ENCODE measurements at regions not wholly inside any gene's neighbourhood (a gene's known extent, or its start where the extent isn't known, plus 50 kb on each side); places are given as distances from the start of the nearest gene placed in this dataset.
A peak's percentile ranks its signal among the peaks of the same experiment; 100 is the strongest.

GRCh38 chr11:129259931-129260348, 67.8 kb upstream of the ARHGAP32 start (continued):
- TF ChIP-seq, protein P1, sequence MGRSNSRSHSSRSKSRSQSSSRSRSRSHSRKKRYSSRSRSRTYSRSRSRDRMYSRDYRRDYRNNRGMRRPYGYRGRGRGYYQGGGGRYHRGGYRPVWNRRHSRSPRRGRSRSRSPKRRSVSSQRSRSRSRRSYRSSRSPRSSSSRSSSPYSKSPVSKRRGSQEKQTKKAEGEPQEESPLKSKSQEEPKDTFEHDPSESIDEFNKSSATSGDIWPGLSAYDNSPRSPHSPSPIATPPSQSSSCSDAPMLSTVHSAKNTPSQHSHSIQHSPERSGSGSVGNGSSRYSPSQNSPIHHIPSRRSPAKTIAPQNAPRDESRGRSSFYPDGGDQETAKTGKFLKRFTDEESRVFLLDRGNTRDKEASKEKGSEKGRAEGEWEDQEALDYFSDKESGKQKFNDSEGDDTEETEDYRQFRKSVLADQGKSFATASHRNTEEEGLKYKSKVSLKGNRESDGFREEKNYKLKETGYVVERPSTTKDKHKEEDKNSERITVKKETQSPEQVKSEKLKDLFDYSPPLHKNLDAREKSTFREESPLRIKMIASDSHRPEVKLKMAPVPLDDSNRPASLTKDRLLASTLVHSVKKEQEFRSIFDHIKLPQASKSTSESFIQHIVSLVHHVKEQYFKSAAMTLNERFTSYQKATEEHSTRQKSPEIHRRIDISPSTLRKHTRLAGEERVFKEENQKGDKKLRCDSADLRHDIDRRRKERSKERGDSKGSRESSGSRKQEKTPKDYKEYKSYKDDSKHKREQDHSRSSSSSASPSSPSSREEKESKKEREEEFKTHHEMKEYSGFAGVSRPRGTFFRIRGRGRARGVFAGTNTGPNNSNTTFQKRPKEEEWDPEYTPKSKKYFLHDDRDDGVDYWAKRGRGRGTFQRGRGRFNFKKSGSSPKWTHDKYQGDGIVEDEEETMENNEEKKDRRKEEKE (IDR thresholded peaks at IDR 0.05), result no peak
- TF ChIP-seq HNRNPLL (IDR thresholded peaks at IDR 0.05; ENCODE audit: low read depth, low read length, poor library complexity, severe bottlenecking) (no peak), DZIP1 (CRISPR knock-in tag; IDR thresholded peaks at IDR 0.05) (no peak), PAX8 (CRISPR knock-in tag; IDR thresholded peaks at IDR 0.05; ENCODE audit: borderline replicate concordance) (no peak), GATA4 (IDR thresholded peaks at IDR 0.05; ENCODE audit: borderline replicate concordance, low read depth) (no peak), POLR2AphosphoS5 (IDR thresholded peaks at IDR 0.05; ENCODE audit: low read depth, low read length) (no peak), RFX5 (IDR thresholded peaks at IDR 0.05; ENCODE audit: low read depth, low read length) (no peak), ZNF674 (CRISPR knock-in tag; IDR thresholded peaks at IDR 0.05; ENCODE audit: low read depth) (no peak), ZMYM3 (CRISPR knock-in tag; IDR thresholded peaks at IDR 0.05) (peak; percentile 89), ZBTB4 (CRISPR knock-in tag; IDR thresholded peaks at IDR 0.05; ENCODE audit: borderline replicate concordance) (no peak), ZFP82 (CRISPR knock-in tag; IDR thresholded peaks at IDR 0.05; ENCODE audit: borderline replicate concordance) (no peak), ZNF576 (CRISPR knock-in tag; IDR thresholded peaks at IDR 0.05) (no peak), EHMT2 (IDR thresholded peaks at IDR 0.05; ENCODE audit: borderline replicate concordance, low read depth, low read length) (peak; percentile 43; the same call in 1 of the 2 replicates)
- TF ChIP-seq, protein P2, sequence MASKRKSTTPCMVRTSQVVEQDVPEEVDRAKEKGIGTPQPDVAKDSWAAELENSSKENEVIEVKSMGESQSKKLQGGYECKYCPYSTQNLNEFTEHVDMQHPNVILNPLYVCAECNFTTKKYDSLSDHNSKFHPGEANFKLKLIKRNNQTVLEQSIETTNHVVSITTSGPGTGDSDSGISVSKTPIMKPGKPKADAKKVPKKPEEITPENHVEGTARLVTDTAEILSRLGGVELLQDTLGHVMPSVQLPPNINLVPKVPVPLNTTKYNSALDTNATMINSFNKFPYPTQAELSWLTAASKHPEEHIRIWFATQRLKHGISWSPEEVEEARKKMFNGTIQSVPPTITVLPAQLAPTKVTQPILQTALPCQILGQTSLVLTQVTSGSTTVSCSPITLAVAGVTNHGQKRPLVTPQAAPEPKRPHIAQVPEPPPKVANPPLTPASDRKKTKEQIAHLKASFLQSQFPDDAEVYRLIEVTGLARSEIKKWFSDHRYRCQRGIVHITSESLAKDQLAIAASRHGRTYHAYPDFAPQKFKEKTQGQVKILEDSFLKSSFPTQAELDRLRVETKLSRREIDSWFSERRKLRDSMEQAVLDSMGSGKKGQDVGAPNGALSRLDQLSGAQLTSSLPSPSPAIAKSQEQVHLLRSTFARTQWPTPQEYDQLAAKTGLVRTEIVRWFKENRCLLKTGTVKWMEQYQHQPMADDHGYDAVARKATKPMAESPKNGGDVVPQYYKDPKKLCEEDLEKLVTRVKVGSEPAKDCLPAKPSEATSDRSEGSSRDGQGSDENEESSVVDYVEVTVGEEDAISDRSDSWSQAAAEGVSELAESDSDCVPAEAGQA (IDR thresholded peaks at IDR 0.05; ENCODE audit: low read depth), result no peak
- TF ChIP-seq, protein P2 (CRISPR knock-in tag; IDR thresholded peaks at IDR 0.05; ENCODE audit: borderline replicate concordance), result no peak

Data from HepG2 (cell line).